DLD1 (cell line): ENCODE measurements at regions not wholly inside any gene's neighbourhood (a gene's known extent, or its start where the extent isn't known, plus 50 kb on each side); places are given as distances from the start of the nearest gene placed in this dataset.

Experiments
- in situ Hi-C: cut with HindIII; loops from 2 replicates; pipeline ENCODE4 v1.10.0; 2017; ENCODE audit warnings: low sequenced_read_pairs

DNA sequence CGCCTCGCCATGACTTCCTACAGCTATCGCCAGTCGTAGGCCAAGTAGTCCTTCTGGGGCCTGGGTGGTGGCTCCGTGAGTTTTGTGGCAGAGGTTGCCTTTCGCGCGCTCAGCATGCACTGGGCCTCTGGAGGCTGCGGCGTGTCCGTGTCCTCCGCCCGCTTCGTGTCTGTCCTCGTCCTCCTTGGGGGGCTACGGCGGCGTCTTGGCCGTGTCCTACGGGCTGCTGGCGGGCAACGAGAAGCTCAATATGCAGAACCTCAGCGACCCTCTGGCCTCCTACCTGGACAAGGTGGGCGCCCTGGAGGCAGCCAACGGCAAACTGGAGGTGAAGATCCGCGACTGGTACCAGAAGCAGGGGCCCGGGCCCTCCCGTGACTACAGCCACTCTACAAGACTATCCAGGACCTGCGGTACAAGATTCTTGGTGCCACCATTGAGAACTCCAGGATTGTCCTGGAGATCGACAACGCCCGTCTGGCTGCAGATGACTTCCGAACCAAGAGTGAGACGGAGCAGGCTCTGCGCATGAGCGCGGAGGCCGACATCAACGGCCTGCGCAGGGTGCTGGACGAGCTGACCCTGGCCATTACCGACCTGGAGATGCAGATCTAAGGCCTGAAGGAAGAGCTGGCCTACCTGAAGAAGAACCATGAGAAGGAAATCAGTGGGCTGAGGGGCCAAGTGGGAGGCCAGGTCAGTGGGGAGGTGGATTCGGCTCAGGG is 296.3 kb downstream of the OGFRL1 start:
- in situ Hi-C loops = no loop called here

DNA sequence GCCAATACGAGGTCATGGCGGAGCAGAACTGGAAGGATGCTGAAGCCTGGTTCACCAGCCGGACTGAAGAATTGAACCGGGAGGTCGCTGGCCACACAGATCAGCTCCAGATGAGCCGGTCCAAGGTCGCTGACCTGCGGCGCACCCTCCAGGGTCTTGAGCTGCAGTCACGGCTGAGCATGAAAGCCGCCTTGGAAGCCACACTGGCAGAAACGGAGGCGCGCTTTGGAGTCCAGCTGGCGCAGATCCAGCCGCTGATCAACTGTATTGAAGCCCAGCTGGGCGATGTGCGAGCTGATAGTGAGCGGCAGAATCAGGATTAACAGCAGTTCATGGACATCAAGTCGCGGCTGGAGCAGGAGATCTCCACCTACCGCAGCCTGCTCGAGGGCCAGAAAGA is 296.9 kb downstream of the OGFRL1 start:
- in situ Hi-C loops = no loop called here

DNA sequence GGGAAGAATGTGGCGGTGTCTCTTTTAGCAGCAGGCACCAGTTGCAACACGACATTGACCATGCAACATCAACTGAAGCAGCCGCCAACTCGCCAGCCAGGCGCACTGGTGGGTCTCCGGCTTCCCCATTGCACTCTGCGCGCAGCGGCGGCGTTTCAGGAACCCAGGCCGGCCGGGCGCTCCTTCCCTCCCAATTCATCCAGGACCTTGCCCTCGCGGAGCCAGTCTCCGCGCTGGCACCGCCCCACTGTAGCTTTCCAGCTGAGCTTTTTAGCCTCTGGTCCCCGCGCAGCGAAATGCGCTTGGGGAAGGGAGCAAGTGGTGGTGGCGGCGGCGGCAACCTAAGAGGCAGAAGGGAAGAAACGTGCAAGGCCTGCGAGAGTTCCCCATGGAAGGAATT is 297.9 kb upstream of the RIMS1 start:
- in situ Hi-C loops = no loop called here

DNA sequence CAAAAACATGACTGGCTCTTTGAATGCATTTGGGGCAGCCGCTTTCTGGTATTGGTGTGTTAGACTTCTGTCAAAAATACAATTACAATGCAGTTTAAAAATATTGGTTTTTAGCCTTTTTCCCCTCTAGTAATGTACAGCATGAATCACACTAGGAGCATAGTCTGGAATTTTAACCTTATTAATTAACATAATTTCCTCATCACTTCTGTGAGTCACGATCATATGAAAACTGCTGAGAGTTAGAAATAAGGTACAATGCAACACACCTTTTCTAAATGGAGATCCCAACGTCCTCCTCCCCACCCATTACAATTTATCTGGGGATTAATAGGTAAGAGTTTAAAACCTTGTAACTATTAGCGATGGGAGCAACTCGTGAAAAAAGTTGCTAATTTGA is 297.1 kb upstream of the RIMS1 start:
- in situ Hi-C loops = no loop called here

DNA sequence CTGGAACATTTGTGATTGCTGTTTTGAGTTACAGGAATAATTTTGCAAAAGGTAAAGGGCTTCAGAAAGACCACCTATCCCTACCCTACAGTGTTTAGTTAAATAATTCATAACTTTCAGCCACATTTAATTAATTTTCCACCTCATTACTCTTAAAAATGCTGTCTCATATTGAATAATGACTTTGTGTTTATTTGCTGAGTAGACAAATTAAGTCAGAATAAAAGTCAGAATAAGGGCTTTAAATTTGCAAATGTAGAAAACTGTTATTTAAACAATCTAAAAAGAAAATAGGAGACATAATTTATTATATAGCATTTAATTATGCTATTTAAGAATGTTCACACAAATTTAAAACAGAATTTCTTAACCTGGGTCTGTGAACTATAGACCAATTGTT is 293.7 kb upstream of the RIMS1 start:
- in situ Hi-C loops = no loop called here

DNA sequence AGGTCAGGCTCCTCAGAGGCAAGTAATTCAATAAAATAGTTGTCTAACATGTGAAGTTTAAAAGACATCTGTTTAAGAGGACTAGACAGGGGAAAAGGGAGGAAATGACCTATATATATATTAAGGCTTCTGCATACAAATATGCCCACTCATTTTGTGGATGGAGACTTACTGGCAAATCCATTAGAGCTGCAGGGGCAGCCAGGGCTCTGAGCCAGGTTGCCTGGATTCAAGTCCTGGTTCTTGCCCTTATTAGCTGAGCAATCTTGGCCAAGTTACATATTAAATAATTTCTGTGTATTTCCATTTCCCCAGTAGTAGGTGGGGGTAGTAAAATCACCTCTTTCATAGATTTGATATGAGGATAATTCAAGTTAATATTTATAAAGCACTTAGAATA is 287.0 kb upstream of the RIMS1 start:
- in situ Hi-C loops = no loop called here

DNA sequence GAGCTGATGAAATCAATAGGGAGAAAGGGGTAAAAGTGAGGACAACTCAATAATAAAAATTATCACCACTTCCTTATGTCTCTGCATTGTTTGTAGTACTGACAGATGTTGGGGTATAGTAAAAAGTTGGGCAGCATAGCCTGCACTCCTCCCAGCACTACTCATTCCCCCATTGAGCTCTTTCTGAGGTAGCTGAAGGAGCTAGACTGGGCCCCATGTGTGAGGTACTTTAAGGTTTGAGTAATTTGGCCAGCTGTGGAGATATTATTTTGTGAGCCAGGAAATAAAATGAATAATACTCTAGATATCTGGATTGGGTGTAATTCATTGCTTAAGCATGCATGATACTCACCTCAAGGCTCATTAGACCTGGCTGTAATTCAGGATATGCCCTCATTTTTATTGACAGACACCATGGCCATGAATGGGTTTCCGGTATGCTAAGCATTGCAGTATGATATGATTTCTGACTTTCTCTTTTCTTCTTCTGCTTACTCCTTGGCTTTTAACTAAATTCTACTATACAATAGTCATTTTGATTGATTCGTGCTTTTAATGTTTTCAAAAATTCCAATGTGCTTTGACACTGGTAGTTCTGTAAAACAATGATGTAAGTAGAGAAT is 283.9 kb upstream of the RIMS1 start:
- in situ Hi-C loops = no loop called here

DNA sequence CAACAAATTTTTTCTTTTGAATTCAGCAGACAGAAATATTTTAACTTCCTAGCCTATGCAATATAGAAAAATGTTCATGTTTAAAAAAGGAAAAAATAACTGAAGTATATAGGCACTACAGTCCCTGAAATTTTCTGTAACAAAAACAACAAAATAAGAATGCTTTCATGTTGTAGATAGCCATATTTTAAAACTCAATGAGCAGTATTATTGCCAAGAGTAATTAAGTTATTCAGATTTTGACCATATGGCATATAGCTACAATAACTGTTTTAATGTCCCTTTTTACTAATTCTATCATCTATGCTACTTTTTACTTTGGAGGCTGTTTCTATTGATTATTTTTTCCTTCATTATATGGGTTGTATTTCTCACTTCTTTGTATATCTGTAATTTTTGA is 283.3 kb upstream of the RIMS1 start:
- in situ Hi-C loops = no loop called here

DNA sequence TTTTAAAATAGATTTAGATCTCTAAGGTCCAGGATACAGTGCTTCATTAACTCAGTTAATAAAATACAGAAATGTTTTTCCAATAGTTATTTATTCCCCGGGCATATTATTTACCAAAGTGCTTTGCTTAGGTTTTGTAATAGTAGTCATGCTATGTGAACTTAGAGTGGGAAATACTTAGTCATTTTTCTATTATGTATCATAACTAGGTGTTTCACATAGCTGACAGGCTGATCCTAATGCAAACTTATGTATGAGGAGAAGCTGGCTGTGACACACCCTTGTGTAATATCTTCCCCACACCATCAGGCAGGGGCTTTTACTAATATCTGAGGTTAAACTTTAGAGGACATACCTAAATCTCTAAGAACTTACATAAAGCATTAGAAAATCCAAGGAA is 277.7 kb upstream of the RIMS1 start:
- in situ Hi-C loops = no loop called here

DNA sequence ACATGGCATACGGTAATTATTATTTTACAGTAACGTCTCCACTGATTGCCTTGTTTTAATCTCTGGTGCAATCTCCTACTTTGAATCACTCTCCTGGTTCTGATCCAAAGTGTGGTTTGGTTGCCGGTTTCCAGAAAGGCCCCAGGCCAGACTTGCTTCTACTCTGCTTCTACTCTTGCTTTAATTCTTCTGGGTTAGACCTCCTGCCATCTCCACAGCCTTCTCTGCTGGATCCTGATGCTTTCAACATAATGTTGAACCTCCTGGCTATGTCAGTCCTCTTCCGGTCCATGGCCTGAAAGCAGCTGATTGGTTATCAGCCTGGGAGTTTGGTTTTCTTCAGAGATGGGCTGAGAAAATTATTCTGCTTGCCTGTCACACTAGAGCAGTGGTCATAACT is 266.5 kb upstream of the RIMS1 start:
- in situ Hi-C loops = no loop called here

DNA sequence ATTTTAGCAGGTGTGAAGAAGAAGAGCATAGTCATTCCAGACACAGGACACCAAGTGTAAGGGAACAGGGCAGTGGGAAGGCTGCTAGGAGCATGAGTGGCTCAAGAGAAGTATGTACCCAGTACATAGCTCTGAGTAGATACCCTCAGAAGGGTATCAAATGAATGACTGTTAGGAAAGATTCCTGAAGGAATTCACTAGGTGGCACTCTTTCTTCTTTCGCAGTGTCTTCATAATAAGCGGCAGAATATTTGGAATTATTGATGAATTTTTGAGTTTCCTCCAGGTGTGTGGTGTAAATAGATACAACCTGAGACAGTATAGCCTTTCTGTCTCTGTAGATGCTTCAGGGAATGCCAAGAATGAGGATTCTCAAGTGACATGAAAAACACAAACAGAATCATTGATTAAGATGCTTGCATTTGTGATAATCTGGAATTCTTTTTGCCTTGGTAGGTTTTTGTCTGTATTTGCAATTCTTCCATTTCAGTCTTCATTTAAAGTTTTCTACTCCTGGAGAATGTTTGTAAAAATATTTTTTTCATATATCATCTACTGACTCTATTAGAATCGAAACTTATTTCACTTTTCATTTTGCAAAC is 264.3 kb upstream of the RIMS1 start:
- in situ Hi-C loops = no loop called here

DNA sequence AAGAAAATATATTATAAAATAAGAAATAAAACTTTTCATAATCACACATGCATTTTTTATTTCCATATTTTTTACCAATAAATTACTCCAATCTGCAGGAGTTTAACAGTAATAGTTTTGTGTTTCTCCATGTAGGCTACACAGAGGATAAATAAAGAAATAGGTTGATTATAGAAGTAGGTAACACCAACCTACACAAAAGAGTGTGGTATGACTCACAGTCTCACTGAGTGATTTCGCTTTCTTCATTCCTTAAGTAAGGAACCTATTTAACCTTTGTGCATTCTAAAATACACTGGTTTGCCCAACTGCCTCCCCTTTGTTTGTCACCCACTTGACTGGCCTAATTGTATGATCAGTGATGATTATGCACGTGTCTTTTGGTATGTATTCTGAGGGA is 244.2 kb upstream of the RIMS1 start:
- in situ Hi-C loops = no loop called here

DNA sequence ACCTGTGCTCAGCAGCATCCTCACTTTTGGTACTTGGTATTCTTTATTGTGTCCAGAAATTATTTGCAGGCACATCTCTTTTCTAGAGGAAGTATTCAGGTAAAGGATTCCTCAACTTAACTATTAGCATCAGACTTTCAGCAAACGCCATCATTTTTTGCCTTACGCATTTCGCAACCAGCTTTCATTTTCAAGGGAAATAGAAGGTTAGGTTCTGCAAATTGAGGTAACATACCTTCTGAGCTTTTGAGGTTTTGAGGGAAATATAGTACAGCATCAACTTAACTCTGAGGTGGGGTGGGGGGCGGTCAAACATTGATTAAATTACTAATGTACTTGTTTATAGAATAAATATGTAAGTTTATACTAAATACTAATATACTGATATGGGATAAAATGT is 243.6 kb upstream of the RIMS1 start:
- in situ Hi-C loops = no loop called here

DNA sequence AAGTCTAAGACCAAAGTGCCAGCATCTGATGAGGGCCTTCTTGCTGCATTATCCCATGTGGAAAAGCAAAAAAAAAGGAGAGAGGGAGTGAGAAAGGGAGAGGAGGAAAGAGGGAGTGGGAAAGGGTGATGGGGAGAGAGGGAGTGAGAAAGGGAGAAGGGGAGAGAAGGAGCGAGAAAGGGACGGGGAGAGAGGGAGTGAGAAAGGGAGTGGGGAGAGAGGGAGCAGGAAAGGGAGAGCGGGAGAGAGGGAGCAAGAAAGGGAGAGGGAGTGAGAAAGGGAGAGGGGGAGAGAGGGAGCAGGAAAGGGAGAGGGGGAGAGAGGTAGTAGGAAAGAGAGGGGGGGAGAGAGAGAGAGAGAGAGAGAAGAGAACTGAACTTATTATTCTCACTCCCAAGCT is 241.1 kb upstream of the RIMS1 start:
- in situ Hi-C loops = no loop called here

DNA sequence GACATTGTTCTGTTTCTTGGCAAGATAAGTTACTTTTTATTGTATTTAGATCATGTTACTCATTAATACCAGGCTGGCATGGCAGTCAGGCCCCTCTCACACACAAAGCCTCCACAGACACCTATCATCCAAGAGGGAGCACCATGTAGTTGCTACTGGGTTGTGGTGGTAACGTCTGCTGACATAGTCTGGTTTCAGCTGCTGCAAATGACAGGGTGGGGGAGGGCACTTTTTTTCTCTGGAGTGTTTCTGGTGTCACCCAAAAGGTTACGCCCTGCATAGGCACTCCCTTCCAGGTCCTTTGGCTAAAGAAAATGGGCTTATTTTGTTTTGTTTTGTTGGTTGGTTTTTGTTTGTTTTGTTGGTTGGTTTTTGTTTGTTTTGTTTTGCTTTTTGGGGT is 236.4 kb upstream of the RIMS1 start:
- in situ Hi-C loops = no loop called here

DNA sequence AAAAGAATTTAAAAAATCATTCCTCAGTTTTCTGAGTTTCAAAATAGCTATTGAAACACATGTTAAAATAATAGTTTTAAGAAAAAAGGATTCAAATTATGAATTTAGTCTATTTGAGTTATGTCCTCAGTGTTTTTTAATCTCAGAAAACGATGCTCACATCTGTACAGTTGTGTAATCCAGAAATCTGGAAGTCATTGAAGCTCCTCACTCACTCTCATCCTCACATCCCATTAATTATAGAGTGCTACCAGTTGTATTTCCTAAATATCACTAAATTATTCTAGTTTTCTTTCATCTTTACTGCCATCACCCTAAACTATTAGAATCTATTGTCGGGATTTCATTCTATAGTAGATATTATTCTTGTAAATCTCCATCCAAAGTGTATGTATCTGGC is 234.7 kb upstream of the RIMS1 start:
- in situ Hi-C loops = no loop called here

DNA sequence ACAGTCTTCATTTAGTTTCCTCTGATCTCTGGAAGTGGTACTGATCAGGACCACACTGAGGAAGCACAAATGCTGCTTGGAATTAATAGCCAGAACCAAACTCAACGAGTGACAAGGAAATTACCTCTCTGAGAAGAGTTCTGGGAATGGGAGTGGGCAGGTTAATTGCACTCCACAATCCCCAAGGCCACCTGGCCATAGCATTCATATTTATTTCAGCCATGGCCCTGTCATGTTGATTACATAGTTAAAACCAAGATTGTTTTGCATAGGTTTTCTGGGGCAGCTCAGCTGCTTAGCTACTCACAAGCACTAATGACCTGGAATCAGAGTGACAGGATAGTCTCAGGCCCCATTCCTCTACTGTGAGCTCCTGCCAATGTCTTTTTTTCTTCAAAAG is 230.2 kb upstream of the RIMS1 start:
- in situ Hi-C loops = no loop called here

DNA sequence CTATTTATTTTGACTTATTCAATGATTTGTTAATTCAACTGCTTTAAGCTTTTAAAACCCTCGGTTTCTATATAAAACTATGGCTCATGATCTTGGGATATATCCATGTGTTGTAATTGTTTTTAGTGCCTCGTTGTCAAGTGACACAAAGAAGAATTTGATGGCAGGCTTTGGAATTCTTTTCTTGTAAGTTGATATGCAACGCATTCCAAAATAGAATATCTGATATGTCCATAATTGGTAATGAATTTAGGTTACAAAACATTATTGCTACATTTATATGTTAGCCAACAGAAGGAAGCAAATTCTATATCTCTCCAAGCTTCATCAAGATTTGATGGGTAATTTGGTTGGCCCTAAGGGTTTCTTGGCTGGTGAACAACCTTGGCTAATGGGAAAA is 220.4 kb upstream of the RIMS1 start:
- in situ Hi-C loops = no loop called here

DNA sequence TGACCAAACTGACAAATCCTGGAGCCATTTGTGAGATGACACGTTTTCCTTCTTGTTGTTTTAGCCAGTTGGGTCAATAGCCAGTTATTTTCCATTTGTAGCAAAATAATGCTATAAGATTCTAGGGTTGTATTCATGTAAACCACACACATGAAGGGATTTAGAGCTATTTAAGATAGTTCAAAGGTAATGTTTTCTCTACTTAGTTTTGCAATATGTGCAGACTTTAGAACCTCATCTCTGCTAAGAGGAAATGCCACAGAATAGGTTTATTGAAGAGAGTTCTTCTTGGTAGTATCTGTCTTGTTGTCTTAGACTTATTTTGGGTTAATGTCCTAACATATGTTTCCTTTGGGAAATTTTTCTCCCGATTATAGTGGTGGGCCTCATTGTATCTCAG is 213.5 kb upstream of the RIMS1 start:
- in situ Hi-C loops = no loop called here

DNA sequence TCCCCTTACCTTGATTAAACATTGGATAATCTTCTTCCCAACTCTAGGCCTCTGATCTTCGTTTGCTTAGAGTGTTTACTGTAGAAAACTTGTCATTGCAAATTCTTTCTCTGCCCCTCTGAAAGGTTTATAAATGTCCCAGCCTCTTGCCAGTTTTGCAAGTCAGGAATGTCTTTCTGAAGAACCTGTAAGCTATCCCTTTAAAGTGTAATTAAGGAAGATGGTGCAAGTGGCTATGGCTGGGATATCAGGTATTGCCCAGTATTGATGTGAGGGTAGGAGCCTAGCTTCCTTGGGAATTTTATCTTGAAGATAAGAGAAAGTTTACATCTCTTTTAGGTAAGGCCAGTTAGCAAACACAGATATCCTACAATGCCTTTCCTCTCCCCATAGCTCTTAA is 211.0 kb upstream of the RIMS1 start:
- in situ Hi-C loops = no loop called here

DNA sequence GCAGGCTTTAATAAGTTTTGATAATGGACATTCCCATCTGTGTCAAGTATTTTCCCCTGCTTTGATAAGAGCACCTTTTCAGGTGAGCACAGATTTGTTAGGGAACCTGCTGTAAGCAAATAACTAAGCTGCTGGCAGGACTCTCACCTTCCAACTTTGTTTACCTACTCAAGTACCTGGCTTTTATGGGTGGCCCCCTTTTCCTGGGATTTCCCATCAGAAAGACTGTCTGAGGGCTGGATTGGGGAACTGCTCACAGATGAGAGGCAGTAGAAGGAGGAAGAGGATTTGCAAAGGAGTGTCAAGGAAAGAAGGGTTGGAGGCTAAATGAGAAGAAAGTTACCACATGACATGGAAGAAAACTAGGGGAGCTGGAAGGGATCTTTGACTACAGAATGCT is 210.1 kb upstream of the RIMS1 start:
- in situ Hi-C loops = no loop called here

DNA sequence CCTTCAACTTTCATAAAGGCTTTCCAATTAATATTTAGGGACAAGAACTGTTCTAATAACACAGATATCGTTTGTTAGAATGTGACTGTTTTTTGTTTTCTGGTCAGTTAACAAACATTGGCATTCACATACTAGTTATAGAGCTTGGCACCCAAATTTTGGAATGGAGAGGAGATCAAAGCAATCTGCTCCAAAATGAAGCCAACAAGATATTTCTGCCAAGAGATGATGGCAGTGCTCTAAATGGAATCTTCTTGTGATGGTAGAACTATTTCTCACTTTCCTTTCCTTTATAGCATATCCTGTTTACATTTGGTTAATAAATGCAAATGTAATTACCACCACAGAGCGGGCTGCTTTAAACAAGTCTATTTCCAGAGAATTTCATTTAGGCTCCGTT is 208.3 kb upstream of the RIMS1 start:
- in situ Hi-C loops = no loop called here
